ENCODE measurements at regions not wholly inside any gene's neighbourhood (a gene's known extent, or its start where the extent isn't known, plus 50 kb on each side); places are given as distances from the start of the nearest gene placed in this dataset.

DNA sequence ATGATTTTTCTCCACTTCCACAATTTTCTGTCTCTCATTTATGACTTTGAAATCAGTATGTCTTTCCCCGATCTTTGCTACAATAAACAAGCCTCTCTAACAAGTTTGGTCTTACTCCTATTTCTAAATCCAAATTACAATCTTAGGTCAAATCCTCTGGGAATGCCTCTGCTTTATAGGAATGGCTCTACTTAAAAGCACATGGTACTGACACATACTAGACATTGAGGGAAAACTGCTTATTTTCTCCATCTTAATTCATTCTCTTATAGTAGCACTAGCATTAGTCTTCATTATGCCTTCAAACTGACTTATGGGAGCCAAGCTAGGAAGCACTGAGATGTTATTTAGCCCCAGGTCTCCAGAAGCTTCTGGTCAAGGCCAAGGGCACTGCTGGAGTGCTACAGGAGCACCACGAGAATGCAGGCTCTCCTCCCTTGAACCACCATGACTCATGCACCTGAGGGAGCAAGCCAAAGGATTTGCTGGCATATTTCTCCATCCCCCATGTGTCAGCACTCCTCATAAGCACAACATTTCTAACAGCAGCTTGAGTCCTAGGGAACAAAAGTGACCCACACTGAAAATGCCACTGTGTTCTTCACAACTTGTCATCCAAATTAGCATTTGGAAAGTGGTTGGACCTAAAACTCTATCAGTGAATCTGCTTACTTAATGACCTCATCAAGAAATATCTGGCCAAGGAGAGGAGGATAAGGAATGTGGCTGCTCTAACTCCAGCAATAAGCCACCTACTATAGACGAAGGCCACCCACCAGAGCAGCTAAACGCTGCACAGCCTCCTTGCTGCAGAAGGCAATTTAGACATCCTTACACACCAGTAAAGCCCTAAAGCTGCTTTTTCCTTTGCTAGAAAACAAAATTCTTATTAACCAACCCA lies 156.8 kb upstream of the KCNQ5 start:
- TF ChIP-seq, protein P1, sequence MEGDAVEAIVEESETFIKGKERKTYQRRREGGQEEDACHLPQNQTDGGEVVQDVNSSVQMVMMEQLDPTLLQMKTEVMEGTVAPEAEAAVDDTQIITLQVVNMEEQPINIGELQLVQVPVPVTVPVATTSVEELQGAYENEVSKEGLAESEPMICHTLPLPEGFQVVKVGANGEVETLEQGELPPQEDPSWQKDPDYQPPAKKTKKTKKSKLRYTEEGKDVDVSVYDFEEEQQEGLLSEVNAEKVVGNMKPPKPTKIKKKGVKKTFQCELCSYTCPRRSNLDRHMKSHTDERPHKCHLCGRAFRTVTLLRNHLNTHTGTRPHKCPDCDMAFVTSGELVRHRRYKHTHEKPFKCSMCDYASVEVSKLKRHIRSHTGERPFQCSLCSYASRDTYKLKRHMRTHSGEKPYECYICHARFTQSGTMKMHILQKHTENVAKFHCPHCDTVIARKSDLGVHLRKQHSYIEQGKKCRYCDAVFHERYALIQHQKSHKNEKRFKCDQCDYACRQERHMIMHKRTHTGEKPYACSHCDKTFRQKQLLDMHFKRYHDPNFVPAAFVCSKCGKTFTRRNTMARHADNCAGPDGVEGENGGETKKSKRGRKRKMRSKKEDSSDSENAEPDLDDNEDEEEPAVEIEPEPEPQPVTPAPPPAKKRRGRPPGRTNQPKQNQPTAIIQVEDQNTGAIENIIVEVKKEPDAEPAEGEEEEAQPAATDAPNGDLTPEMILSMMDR (IDR thresholded peaks at IDR 0.05), result no peak
- no peak for TF ChIP-seq POLR2A (IDR thresholded peaks at IDR 0.05)

Data from body of pancreas (tissue), 4 donors.